DOHH2 (cell line): ENCODE measurements at regions not wholly inside any gene's neighbourhood (a gene's known extent, or its start where the extent isn't known, plus 50 kb on each side); places are given as distances from the start of the nearest gene placed in this dataset.

Experiments
- H3F3A ChIP-seq: fragments of 200-600 bp; sonication (generic), shearing (Covaris generic); 2 replicates; pipeline ENCODE4 v1.6.0; 2016; ENCODE audit warnings: antibody characterized with exemption, mild to moderate bottlenecking; ENCODE audit not compliant: control insufficient read depth, insufficient read depth
- H3K27ac ChIP-seq: fragments of 200-600 bp; sonication (generic); 2 replicates; pipeline ENCODE4 v1.5.1; 2014; ENCODE audit warnings: low read depth, mild to moderate bottlenecking, low read length, moderate library complexity
- H3K27me3 ChIP-seq: fragments of 200-600 bp; sonication (generic); 2 replicates; pipeline ENCODE4 v1.6.1; 2014; ENCODE audit warnings: mild to moderate bottlenecking, low read length, mixed read lengths; ENCODE audit not compliant: control insufficient read depth
- H3K36me3 ChIP-seq: fragments of 200-600 bp; sonication (generic); 2 replicates; pipeline ENCODE4 v1.6.1; 2014; ENCODE audit warnings: mild to moderate bottlenecking, low read length, moderate library complexity, mixed read lengths; ENCODE audit not compliant: control insufficient read depth
- H3K4me1 ChIP-seq: fragments of 200-600 bp; sonication (generic); 2 replicates; pipeline ENCODE4 v1.6.1; 2014; ENCODE audit warnings: mild to moderate bottlenecking, low read length, mixed read lengths; ENCODE audit not compliant: control insufficient read depth
- H3K4me2 ChIP-seq: fragments of 200-600 bp; sonication (generic); 2 replicates; pipeline ENCODE4 v1.6.0; 2014; ENCODE audit warnings: mild to moderate bottlenecking, low read length, moderate library complexity
- H3K4me3 ChIP-seq: fragments of 200-600 bp; sonication (generic); 2 replicates; pipeline ENCODE4 v1.5.1; 2014; ENCODE audit warnings: mild to moderate bottlenecking, low read length, mixed read lengths
- H3K79me2 ChIP-seq: fragments of 200-600 bp; sonication (generic); 2 replicates; pipeline ENCODE4 v1.6.1; 2014; ENCODE audit warnings: mild to moderate bottlenecking, low read length, mixed read lengths; ENCODE audit not compliant: control insufficient read depth
- H3K9me2 ChIP-seq: fragments of 200-600 bp; sonication (generic); replicated peaks from 2 replicates; pipeline ENCODE4 v1.6.1; 2014; ENCODE audit warnings: mild to moderate bottlenecking, low read length, mixed read lengths; ENCODE audit not compliant: control insufficient read depth
- H3K9me3 ChIP-seq: fragments of 200-600 bp; sonication (generic); 2 replicates; pipeline ENCODE4 v1.6.1; 2014; ENCODE audit warnings: antibody characterized with exemption, low read length, mixed read lengths; ENCODE audit not compliant: control insufficient read depth, insufficient read depth
- H4K20me1 ChIP-seq: fragments of 200-600 bp; sonication (generic); 2 replicates; pipeline ENCODE4 v1.6.0; 2014; ENCODE audit warnings: low read depth, mild to moderate bottlenecking, antibody characterized with exemption, low read length, moderate library complexity; ENCODE audit not compliant: control insufficient read depth, insufficient read depth
- CTCF ChIP-seq: fragments of 200-600 bp; sonication (generic); IDR thresholded peaks from one replicate; pipeline ENCODE4 v1.5.1; 2014; ENCODE audit warnings: antibody characterized with exemption, mild to moderate bottlenecking, low read depth, low read length; ENCODE audit not compliant: poor library complexity, severe bottlenecking
- EZH2phosphoT487 ChIP-seq: fragments of 200-600 bp; sonication (generic); IDR thresholded peaks from 2 replicates; pipeline ENCODE4 v1.6.1; 2017; ENCODE audit warnings: borderline replicate concordance, mild to moderate bottlenecking, antibody characterized with exemption, low read length, moderate library complexity, mixed read lengths

- Histone ChIP-seq H3K9me3 (no peaks in the 10 kb centered on the region), H3K27ac (no peak overlapping the region), H3K4me3 (no peak overlapping the region), H3K4me2 (no peak overlapping the region), H3K27me3 (no peaks in the 10 kb centered on the region), H3K4me1 (no peaks in the 10 kb centered on the region), H3K36me3 (no peaks in the 10 kb centered on the region), H4K20me1 (no peaks in the 10 kb centered on the region), H3F3A (no peaks in the 10 kb centered on the region), H3K79me2 (no peaks in the 10 kb centered on the region), H3K9me2 (no peaks in the 10 kb centered on the region)
- TF ChIP-seq CTCF (no peak), EZH2phosphoT487 (no peak)
These were observed 932.7 kb downstream of the TFAP2A start for GRCh38 chr6:9482030-9482738.

GRCh38 chr6:9481292-9482029, 933.4 kb downstream of the TFAP2A start:
- Histone ChIP-seq H3K27ac (no peak overlapping the region), H3K79me2 (no peaks in the 10 kb centered on the region), H3K27me3 (no peaks in the 10 kb centered on the region), H3K4me2 (no peak overlapping the region), H4K20me1 (no peaks in the 10 kb centered on the region), H3K4me1 (no peaks in the 10 kb centered on the region), H3K9me3 (no peaks in the 10 kb centered on the region), H3F3A (no peaks in the 10 kb centered on the region), H3K36me3 (no peaks in the 10 kb centered on the region), H3K9me2 (no peaks in the 10 kb centered on the region), H3K4me3 (no peak overlapping the region)
- TF ChIP-seq EZH2phosphoT487 (no peak), CTCF (no peak)

- Histone ChIP-seq H3K4me1 (no peaks in the 10 kb centered on the region), H3K27me3 (no peaks in the 10 kb centered on the region), H3K4me2 (no peak overlapping the region), H4K20me1 (no peaks in the 10 kb centered on the region), H3K4me3 (no peak overlapping the region), H3K9me3 (no peaks in the 10 kb centered on the region), H3K27ac (no peak overlapping the region), H3F3A (no peaks in the 10 kb centered on the region), H3K9me2 (no peaks in the 10 kb centered on the region), H3K79me2 (no peaks in the 10 kb centered on the region), H3K36me3 (no peaks in the 10 kb centered on the region)
- TF ChIP-seq CTCF (no peak), EZH2phosphoT487 (no peak)
These were observed 946.6 kb downstream of the TFAP2A start for GRCh38 chr6:9468277-9468676.
